ENCODE measurements at regions not wholly inside any gene's neighbourhood (a gene's known extent, or its start where the extent isn't known, plus 50 kb on each side); places are given as distances from the start of the nearest gene placed in this dataset.
"Not testable (repeated sequence)": the region's sequence is repeated elsewhere in the genome, so short reads cannot be mapped to it uniquely, and the experiment has no call there.

- ChIA-PET POLR2A (no interaction called here), CTCF (interaction anchor here (0.9 to 3.0 kb wide), 13 partner anchors 9 to 440 kb away, joined by 3 to 27 read pairs (median 3); no protein-coding TSS in a partner anchor)
- peak; percentile 52 for DNase-seq
- Mint-ChIP-seq H3K4me1 (no peaks in the 10 kb centered on the region), H3K36me3 (ENCODE audit: low read depth) (no peaks in the 10 kb centered on the region), H3K4me3 (no peak overlapping the region), H3K27me3 (peaks cover 3% of the 10 kb centered on the region), H3K9me3 (no peaks in the 10 kb centered on the region), H3K27ac (no peak overlapping the region)
These were observed 78.8 kb upstream of the ATP8B1 start for GRCh38 chr18:57881818-57882413.

- H3K4me3 Mint-ChIP-seq; CTCF ChIA-PET; H3K9me3 Mint-ChIP-seq; H3K36me3 Mint-ChIP-seq (ENCODE audit: low read depth); H3K4me1 Mint-ChIP-seq; H3K27ac Mint-ChIP-seq; POLR2A ChIA-PET; H3K27me3 Mint-ChIP-seq; DNase-seq: not testable (repeated sequence)
These were observed 76.8 kb upstream of the ATP8B1 start for GRCh38 chr18:57879924-57880323.

- H3K9me3 Mint-ChIP-seq, result peaks cover 11% of the 10 kb centered on the region
- POLR2A ChIA-PET, result no interaction called here
- no peaks in the 10 kb centered on the region for H3K36me3 Mint-ChIP-seq (ENCODE audit: low read depth)
- CTCF ChIA-PET, result interaction anchor here (1.2 kb wide), 1 partner anchor 13 kb away, joined by 3 read pairs; no protein-coding TSS in a partner anchor
- no peaks in the 10 kb centered on the region for H3K4me1 Mint-ChIP-seq
- peaks cover 12% of the 10 kb centered on the region for H3K27me3 Mint-ChIP-seq
- DNase-seq, result no peak
- H3K4me3 Mint-ChIP-seq, result no peak overlapping the region
- no peak overlapping the region for H3K27ac Mint-ChIP-seq
These were observed 66.1 kb upstream of the ATP8B1 start for GRCh38 chr18:57869221-57869620.

- H3K27me3 Mint-ChIP-seq, result peaks cover 12% of the 10 kb centered on the region
- DNase-seq, result no peak
- ChIA-PET CTCF (no interaction called here), POLR2A (no interaction called here)
- H3K27ac Mint-ChIP-seq, result no peak overlapping the region
- H3K4me3 Mint-ChIP-seq, result no peak overlapping the region
- no peaks in the 10 kb centered on the region for H3K36me3 Mint-ChIP-seq (ENCODE audit: low read depth)
- H3K4me1 Mint-ChIP-seq, result no peaks in the 10 kb centered on the region
- H3K9me3 Mint-ChIP-seq, result no peaks in the 10 kb centered on the region
These were observed 63.2 kb upstream of the ATP8B1 start for GRCh38 chr18:57866355-57866754.

GRCh38 chr18:57864615-57865121 lies 61.6 kb upstream of the ATP8B1 start:
- POLR2A ChIA-PET, result no interaction called here
- no peaks in the 10 kb centered on the region for H3K36me3 Mint-ChIP-seq (ENCODE audit: low read depth)
- H3K4me3 Mint-ChIP-seq, result no peak overlapping the region
- no peak overlapping the region for H3K27ac Mint-ChIP-seq
- no peaks in the 10 kb centered on the region for H3K9me3 Mint-ChIP-seq
- CTCF ChIA-PET, result interaction anchor here (0.6 kb wide), 1 partner anchor 291 kb away, joined by 3 read pairs; no protein-coding TSS in a partner anchor
- H3K27me3 Mint-ChIP-seq, result peaks cover 12% of the 10 kb centered on the region
- H3K4me1 Mint-ChIP-seq, result no peaks in the 10 kb centered on the region
- DNase-seq, result no peak

- CTCF ChIA-PET, result no interaction called here
- Mint-ChIP-seq H3K9me3 (no peaks in the 10 kb centered on the region), H3K27ac (no peak overlapping the region), H3K36me3 (ENCODE audit: low read depth) (no peaks in the 10 kb centered on the region), H3K4me3 (no peak overlapping the region), H3K4me1 (no peaks in the 10 kb centered on the region), H3K27me3 (peaks cover 12% of the 10 kb centered on the region)
- POLR2A ChIA-PET, result no interaction called here
- no peak for DNase-seq
These were observed 60.6 kb upstream of the ATP8B1 start for GRCh38 chr18:57863706-57864105.

- CTCF ChIA-PET, result interaction anchor here (1.0 kb wide), 1 partner anchor 231 kb away, joined by 3 read pairs; no protein-coding TSS in a partner anchor
- no peak overlapping the region for H3K27ac Mint-ChIP-seq
- no peak overlapping the region for H3K4me3 Mint-ChIP-seq
- no peaks in the 10 kb centered on the region for H3K36me3 Mint-ChIP-seq (ENCODE audit: low read depth)
- no peaks in the 10 kb centered on the region for H3K9me3 Mint-ChIP-seq
- peaks cover 9% of the 10 kb centered on the region for H3K27me3 Mint-ChIP-seq
- POLR2A ChIA-PET, result no interaction called here
- no peak for DNase-seq
- H3K4me1 Mint-ChIP-seq, result no peaks in the 10 kb centered on the region
These were observed 56.2 kb upstream of the ATP8B1 start for GRCh38 chr18:57859314-57859713.

- no peak overlapping the region for H3K4me3 Mint-ChIP-seq
- CTCF ChIA-PET, result interaction anchor here (0.8 to 1.0 kb wide), 2 partner anchors 25 to 28 kb away, joined by 4 read pairs; no protein-coding TSS in a partner anchor
- DNase-seq, result no peak
- no peaks in the 10 kb centered on the region for H3K9me3 Mint-ChIP-seq
- POLR2A ChIA-PET, result no interaction called here
- H3K36me3 Mint-ChIP-seq (ENCODE audit: low read depth), result no peaks in the 10 kb centered on the region
- no peaks in the 10 kb centered on the region for H3K4me1 Mint-ChIP-seq
- H3K27me3 Mint-ChIP-seq, result peaks cover 7% of the 10 kb centered on the region
- no peak overlapping the region for H3K27ac Mint-ChIP-seq
These were observed 53.6 kb upstream of the ATP8B1 start for GRCh38 chr18:57856557-57857280.

GRCh38 chr18:57856128-57856527 lies 53.0 kb upstream of the ATP8B1 start:
- Mint-ChIP-seq H3K4me1 (no peaks in the 10 kb centered on the region), H3K4me3 (no peak overlapping the region), H3K9me3 (no peaks in the 10 kb centered on the region), H3K36me3 (ENCODE audit: low read depth) (no peaks in the 10 kb centered on the region), H3K27ac (no peak overlapping the region), H3K27me3 (peaks cover 12% of the 10 kb centered on the region)
- ChIA-PET POLR2A (no interaction called here), CTCF (interaction anchor here (0.8 to 1.0 kb wide), 2 partner anchors 26 to 27 kb away, joined by 4 read pairs; no protein-coding TSS in a partner anchor)
- no peak for DNase-seq

GRCh38 chr18:57855551-57855950 lies 52.4 kb upstream of the ATP8B1 start:
- CTCF ChIA-PET, result no interaction called here
- no peak for DNase-seq
- Mint-ChIP-seq H3K27me3 (peaks cover 12% of the 10 kb centered on the region), H3K27ac (no peak overlapping the region), H3K36me3 (ENCODE audit: low read depth) (no peaks in the 10 kb centered on the region), H3K4me3 (no peak overlapping the region), H3K9me3 (no peaks in the 10 kb centered on the region), H3K4me1 (no peaks in the 10 kb centered on the region)
- POLR2A ChIA-PET, result no interaction called here

GRCh38 chr18:57854726-57855125 lies 51.6 kb upstream of the ATP8B1 start:
- no peak for DNase-seq
- Mint-ChIP-seq H3K9me3 (no peaks in the 10 kb centered on the region), H3K27me3 (peaks cover 14% of the 10 kb centered on the region), H3K4me1 (no peaks in the 10 kb centered on the region), H3K27ac (no peak overlapping the region), H3K36me3 (ENCODE audit: low read depth) (no peaks in the 10 kb centered on the region), H3K4me3 (no peak overlapping the region)
- ChIA-PET CTCF (no interaction called here), POLR2A (no interaction called here)

GRCh38 chr18:57853864-57854263 lies 50.7 kb upstream of the ATP8B1 start:
- Mint-ChIP-seq H3K27me3 (peaks cover 14% of the 10 kb centered on the region), H3K4me1 (no peaks in the 10 kb centered on the region), H3K4me3 (no peak overlapping the region), H3K27ac (no peak overlapping the region), H3K9me3 (no peaks in the 10 kb centered on the region), H3K36me3 (ENCODE audit: low read depth) (no peaks in the 10 kb centered on the region)
- ChIA-PET POLR2A (no interaction called here), CTCF (no interaction called here)
- no peak for DNase-seq

GRCh38 chr18:57853133-57853532 lies 50.0 kb upstream of the ATP8B1 start:
- H3K27ac Mint-ChIP-seq, result no peak overlapping the region

More at GRCh38 chr18:57853133-57853532, 50.0 kb upstream of the ATP8B1 start:
- no peaks in the 10 kb centered on the region for H3K4me1 Mint-ChIP-seq
- POLR2A ChIA-PET, result no interaction called here
- CTCF ChIA-PET, result no interaction called here
- no peaks in the 10 kb centered on the region for H3K9me3 Mint-ChIP-seq
- no peak overlapping the region for H3K4me3 Mint-ChIP-seq
- no peaks in the 10 kb centered on the region for H3K36me3 Mint-ChIP-seq (ENCODE audit: low read depth)
- peaks cover 16% of the 10 kb centered on the region for H3K27me3 Mint-ChIP-seq
- no peak for DNase-seq

Measured in activated CD4-positive, alpha-beta memory T cell treated with anti-CD3 and anti-CD28 coated beads, Interleukin-2, amount 10 ng/mL, durations not matched to agents 7 days and 5 days (primary cell).